ENCODE measurements at regions not wholly inside any gene's neighbourhood (a gene's known extent, or its start where the extent isn't known, plus 50 kb on each side); places are given as distances from the start of the nearest gene placed in this dataset.

GRCh38 chr10:78301481-78301880 is 267.8 kb downstream of the RPS24 start:
- no peak for DNase-seq

GRCh38 chr10:78301891-78302738 is 268.5 kb downstream of the RPS24 start:
- DNase-seq, result no peak

DNA sequence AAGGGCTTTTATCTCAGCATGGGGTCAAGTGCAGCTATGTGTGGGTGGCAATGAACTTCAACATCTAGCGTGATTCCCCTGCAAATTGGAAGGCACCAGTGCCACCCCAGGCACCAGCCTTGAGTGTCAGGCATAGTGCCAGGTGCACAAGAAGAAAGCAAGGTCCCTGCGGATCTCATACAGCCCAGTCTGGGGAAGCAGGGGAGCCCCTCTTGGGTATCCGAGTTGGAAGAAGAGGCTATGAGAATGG is 269.0 kb downstream of the RPS24 start:
- no peak for DNase-seq

GRCh38 chr10:78302989-78303854 is 269.6 kb downstream of the RPS24 start:
- DNase-seq, result peak; percentile 87

- no peak for DNase-seq
Observed at GRCh38 chr10:78304091-78305045, 270.7 kb downstream of the RPS24 start.

- DNase-seq, result no peak
Observed at GRCh38 chr10:78305311-78305710, 271.6 kb downstream of the RPS24 start.

GRCh38 chr10:78306358-78306757 is 272.7 kb downstream of the RPS24 start:
- DNase-seq, result no peak

GRCh38 chr10:78307576-78307975 is 273.9 kb downstream of the RPS24 start:
- no peak for DNase-seq

DNA sequence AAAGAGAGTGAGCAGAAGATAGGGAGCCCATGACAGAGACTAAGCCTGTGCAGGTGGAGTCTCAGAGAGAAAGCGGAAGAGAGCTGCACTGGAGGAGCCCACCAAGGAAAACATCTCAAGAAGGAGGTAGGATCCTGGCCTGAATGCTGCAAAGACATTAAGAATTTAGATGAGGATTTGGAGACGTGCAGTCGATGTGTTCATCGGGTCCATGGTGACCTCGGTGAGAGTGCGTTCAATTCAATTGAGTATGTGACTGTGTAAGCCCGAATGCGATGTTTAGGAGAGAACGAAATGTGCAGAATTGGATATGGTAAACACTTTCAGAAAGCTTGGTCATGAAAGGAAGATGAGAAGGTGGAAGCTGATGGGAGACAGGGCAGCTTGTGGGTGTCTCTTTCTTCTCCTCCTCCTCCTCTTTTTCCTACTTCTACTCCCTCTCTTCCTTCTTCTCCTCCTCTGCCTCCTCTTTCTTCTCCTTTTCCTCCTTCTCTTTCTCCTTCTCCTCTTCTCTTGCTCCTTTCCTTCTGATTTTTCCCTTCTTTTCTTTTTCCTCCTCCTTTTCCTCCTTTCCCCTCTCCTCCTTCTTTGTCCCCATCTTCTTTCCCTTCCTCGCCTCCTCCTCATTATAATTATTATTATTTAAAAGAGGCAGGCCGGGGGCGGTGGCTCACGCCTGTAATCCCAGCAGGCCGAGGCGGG is 276.0 kb downstream of the RPS24 start:
- DNase-seq, result no peak

GRCh38 chr10:78310481-78311080 is 276.9 kb downstream of the RPS24 start:
- no peak for DNase-seq

DNA sequence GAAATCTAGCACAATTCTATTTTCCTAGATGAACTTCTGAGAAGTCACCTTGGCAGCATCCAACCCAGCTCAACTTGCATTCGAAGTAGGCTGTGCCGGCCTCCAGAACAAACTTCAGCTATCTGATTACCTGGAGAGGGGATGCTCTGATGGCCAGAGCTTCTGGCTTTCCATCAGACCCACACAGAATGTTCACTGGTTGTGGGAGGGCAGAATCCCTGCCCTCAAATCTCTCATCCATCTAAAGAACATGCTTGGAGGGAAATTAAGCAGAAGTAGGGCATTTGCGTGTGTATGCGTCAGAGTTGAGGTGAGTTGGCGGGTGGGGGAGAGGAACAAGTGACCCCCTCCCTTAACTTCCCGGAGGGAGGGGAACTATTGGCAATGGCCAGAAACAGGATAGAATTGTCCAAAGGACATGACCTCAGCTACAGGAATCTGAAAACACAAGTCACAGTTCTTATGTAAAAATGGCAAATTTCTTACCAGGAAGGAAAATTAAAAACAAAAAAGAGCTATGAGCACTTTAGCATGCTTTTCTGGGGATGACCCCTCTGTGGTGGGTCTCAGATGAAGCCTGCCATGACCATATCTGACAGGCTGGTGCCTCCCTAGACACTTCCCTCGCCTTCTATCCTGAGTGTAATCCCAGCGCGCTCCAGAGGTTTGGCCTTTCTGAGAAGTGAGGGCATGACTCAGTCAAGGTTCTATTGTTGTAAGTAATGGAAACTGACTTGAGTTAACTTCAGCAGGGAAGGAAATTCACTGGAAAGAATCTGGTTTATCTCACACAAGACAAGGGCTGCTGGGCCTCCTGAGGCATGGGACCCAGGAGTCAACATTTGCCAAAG is 278.8 kb downstream of the RPS24 start:
- DNase-seq, result no peak

- DNase-seq, result no peak
Observed at GRCh38 chr10:78313048-78313381, 279.4 kb downstream of the RPS24 start.

- no peak for DNase-seq
Observed at GRCh38 chr10:78313636-78314035, 280.0 kb downstream of the RPS24 start.

DNA sequence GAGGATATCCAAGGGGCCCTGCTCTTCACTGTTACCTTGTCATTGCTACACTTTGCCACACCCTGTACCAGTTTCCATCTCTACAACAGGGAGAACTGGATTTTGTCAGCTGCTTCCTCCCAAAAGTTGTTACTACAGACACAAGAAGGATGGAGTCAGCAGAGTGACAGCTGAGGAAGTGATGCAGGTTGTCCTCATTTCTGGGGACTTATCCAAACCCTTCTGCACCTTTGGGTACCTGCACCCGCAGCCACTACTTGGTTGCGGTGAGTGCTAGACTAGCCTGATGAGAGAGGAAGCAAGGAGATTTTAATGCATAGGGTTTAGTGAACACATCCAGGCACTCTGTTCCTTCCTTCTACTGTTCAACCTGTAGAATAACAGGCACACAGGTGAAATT is 281.0 kb downstream of the RPS24 start:
- no peak for DNase-seq

DNA sequence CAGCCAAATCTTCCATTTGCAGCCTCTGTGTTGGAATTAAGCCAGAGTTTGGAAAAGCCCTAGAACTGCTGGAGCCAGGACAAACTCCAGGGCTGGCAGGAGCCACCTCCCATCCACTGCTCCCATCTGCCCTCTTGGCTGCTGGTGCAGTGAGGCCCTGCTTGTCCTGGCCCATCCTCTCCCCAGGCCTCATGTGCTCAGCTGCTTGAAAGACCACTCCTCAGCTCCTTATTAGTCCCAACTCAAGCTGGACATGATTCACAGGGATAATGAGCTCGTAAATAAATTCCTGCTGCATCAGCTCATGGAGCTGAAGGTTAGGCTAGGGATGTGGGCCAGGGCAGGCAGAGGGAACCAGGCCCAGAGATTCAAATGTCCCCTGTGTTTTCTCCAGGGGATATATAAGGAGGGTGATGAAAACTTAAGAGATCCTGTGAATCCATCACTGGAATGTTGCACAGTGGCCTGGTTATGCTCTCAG is 282.8 kb downstream of the RPS24 start:
- DNase-seq, result no peak

DNA sequence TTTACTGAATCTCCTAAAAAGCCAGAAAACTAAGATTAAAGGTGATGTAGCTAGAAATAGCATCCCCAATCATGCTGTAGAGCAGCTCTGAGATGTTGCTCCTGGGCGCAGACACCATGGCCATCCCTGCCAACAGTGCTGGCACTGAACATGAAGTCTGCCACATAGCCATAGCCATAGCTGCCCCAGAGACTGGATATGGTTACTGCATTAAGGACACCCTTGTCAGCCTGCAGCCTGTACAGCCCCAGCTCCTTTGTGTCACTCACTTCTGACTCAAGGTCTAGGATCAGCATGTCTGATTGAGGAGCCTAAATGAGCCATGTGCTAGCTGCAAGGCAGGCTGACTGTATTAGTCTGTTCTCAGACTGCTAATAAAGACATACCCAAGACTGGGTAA is 284.6 kb downstream of the RPS24 start:
- DNase-seq, result no peak

GRCh38 chr10:78319371-78319770 is 285.7 kb downstream of the RPS24 start:
- no peak for DNase-seq

GRCh38 chr10:78319841-78320240 is 286.2 kb downstream of the RPS24 start:
- no peak for DNase-seq

GRCh38 chr10:78320506-78320905 is 286.8 kb downstream of the RPS24 start:
- no peak for DNase-seq

DNA sequence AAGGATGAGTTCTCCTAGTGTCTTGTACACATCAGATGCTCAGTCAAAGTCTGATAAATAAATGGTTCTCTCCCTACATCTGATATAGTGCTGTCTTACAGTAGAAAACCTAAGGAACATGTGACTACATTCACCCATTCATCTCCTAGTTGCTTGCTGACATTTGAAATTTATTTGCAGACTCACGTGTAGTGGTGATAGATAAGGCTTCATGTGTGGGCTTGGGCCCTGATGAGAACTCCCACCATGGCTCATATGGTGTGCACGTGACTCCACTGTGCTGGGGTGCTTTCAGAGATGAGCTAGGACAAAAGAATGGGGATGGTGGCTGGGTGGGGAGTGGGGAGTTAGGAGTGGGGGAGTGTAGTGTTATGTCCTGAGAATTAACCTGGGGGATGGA is 287.3 kb downstream of the RPS24 start:
- DNase-seq, result no peak

- DNase-seq, result no peak
Observed at GRCh38 chr10:78321500-78321899, 287.8 kb downstream of the RPS24 start.
